ENCODE measurements at regions not wholly inside any gene's neighbourhood (a gene's known extent, or its start where the extent isn't known, plus 50 kb on each side); places are given as distances from the start of the nearest gene placed in this dataset.
"Not testable (repeated sequence)": the region's sequence is repeated elsewhere in the genome, so short reads cannot be mapped to it uniquely, and the experiment has no call there.

GRCh38 chr2:201946746-201947145 lies 86.9 kb upstream of the FZD7 start:
- DNase-seq (ENCODE audit: low spot score): not testable (repeated sequence)

DNA sequence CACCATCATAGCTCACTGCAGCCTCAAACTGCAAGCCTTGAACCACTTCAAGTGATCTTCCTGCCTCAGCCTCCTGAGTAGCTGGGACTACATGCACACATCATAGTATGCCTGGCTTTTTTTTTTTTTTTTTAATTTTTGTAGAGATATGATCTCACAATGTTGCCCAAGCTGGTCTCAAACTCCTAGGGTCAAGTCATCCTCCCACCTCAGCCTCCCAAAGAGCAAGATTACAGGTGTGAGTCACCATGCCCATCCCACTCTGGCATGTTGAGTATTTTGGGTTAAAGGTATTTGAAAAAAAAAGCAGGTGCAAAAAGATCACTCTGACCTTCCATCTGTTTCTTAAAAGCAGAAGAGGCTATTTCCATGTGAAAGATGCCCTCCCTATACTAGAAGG lies 86.4 kb upstream of the FZD7 start:
- no peak for DNase-seq (ENCODE audit: low spot score)

DNA sequence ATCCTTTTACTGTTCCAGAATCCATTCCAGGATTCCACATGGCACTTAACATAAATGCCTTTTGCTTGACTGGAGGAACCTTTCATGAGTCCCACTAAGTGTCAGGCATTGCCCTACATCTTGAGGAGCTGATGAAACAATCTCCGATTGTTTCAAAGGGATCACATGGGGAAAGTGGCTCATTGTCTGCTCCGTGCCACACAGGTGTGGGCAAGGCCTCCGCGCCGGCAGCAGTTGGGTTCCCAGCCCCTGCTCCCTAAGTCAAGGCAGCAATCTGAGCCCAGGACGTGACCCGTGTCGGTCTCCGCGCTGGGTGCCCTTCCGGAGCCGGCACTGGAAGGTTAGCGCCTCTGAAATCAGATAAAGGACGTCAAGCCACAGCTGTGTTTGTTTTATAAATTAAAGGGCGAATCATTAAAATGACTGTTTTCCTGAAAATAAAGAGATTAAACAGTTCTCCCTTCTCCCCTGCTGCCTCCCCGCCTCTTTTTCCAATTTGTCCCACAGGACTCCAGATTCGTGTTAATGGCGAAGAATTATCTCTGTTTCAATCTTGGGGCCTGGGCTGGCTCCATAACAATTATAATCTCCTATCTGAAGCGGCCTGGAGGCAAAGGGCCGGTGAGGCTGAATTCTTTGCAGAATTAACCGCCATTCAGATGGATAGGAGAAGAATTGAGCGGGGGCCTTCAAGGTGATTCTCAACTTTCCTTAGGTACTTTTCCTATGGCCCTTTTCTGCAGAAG lies 84.3 kb upstream of the FZD7 start:
- DNase-seq (ENCODE audit: low spot score): no peak

DNA sequence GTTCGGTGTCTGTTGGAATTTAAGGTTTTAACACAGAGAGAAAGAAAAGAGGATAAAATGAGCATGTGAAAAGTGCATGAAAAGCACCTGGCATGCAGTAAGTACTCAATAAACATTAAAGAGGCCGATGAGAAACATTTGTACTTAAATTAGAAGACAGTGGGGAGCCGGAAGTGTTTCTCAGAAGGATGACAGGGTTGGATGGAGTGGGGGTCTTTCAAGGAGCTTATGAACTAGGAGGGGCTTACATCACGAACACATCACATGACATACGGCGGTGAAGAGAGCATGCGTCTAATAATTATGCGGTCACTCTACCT lies 83.8 kb upstream of the FZD7 start:
- DNase-seq (ENCODE audit: low spot score): no peak

DNA sequence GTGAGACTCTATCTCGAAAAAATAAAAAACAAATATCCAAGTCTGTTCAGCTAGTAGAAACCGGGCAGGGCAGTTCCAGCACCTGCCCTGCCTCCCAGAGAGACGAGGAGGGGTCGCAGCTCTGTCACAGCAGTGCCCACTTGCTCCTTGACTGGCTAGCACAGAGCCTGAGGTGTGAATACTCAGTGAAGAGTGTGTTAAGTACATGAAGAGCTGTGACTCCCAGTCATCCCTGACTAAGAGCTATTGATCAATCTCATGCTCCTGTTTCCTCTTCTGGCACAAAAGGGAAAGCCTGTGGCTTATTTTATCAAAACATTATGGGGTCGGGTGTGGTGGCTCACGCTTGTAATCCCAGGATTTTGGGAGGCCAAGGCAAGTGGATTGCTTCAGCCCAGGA lies 83.0 kb upstream of the FZD7 start:
- no peak for DNase-seq (ENCODE audit: low spot score)

DNA sequence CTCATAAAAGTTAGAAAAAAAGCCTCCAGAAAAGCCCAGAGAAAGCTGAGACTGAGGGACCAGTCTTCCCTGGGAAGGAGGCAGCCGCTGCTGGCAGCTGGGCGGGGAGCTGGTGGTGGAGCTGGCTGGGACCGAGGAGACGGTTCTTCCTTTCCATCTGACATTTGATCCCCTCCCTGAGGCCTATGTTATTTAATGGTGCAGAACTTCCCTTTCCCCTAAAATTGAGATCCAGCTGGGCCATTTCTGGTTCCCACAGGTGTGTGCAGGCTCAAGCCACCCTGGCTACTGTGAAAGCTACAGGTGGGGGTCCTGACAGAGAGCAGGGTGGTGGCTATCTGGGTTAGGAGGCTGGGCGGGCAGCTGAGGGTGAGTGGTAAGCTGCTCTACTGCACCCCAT lies 81.5 kb upstream of the FZD7 start:
- no peak for DNase-seq (ENCODE audit: low spot score)

DNA sequence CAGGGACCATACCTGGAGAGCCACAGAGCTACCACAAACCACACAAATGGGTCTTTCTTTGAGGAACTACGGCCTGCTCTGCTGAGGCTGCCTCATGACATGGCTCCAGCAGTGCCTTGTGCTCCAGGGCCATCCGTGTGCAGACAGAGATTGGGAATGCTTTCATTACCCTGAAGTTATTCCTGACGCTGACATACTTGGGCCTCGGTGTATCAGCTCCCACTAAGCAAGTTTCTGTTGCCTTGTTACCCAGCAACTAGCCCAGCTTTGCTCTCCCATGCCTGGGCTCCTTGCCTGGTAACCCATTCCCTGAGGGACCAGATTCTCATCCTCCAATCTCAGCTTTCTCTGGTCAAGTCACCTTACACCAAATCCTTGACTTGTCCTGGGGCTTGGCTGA lies 80.3 kb upstream of the FZD7 start:
- DNase-seq (ENCODE audit: low spot score): no peak

GRCh38 chr2:201953880-201954279 lies 79.8 kb upstream of the FZD7 start:
- no peak for DNase-seq (ENCODE audit: low spot score)

GRCh38 chr2:201955231-201955630 lies 78.4 kb upstream of the FZD7 start:
- no peak for DNase-seq (ENCODE audit: low spot score)

- peak; percentile 3 for DNase-seq (ENCODE audit: low spot score)
These were observed 77.9 kb upstream of the FZD7 start for GRCh38 chr2:201955702-201956141.

DNA sequence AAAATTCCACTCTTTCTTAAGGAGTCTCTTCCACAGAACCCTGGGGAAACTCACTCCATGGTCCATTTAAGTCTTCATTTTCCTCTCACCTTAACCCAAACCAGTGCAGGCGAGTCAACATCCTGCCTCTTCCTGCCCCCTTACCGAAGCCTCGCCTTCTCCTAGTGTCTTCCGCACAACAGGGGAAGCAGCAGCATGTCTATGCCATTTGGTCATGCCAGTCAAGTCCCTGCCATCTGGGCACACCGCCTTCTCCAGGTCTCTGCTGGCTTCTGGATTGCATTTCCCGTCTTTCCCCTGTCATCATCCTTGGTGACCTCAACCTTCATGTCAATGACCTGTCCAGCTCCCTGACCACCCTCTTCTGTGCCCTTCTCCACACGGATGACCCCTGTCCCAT lies 77.3 kb upstream of the FZD7 start:
- no peak for DNase-seq (ENCODE audit: low spot score)

GRCh38 chr2:201957091-201957490 lies 76.6 kb upstream of the FZD7 start:
- no peak for DNase-seq (ENCODE audit: low spot score)

- no peak for DNase-seq (ENCODE audit: low spot score)
These were observed 74.5 kb upstream of the FZD7 start for GRCh38 chr2:201959198-201959597.

DNA sequence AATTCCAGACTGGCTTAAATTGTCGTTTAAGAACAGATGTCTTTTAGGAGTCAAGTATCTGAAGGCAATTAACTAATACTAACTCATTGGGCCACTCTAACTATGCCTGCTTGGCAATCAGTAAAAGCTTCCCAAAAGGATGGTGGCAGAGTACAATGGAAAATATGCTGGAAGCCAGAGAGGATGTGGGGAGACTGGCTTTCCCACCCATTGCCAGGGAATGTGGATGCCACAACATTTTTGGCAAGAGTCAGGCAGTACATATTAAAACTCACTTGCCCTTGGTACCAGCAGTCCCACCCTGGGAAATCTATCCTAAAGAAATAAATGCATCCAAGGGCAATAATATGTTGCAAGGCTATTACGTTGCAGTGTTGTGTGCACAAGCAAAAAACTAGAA lies 74.0 kb upstream of the FZD7 start:
- DNase-seq (ENCODE audit: low spot score): no peak

- DNase-seq (ENCODE audit: low spot score): no peak
These were observed 73.3 kb upstream of the FZD7 start for GRCh38 chr2:201960305-201960704.

- DNase-seq (ENCODE audit: low spot score): no peak
These were observed 72.3 kb upstream of the FZD7 start for GRCh38 chr2:201961401-201961800.

GRCh38 chr2:201962774-201963562 lies 70.7 kb upstream of the FZD7 start:
- no peak for DNase-seq (ENCODE audit: low spot score)

DNA sequence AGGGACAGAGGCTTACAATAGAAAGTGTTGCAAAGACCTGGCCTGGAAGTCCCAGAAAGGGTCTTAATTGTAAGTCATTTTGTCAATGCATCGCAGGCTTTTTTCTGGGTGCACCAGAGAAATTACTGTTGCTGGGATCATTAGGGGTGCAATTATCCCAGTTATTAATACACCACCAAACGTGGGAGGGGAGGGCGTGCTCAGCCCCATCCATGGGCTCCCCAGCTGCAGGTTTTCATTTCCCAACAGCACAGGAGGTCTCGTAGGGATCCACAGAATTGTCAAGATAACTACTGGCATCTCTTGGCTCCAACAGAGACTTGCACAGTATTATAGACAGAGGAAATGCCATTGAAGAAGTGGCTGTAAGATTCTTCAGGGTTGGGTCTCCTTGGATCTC lies 69.6 kb upstream of the FZD7 start:
- DNase-seq (ENCODE audit: low spot score): no peak

DNA sequence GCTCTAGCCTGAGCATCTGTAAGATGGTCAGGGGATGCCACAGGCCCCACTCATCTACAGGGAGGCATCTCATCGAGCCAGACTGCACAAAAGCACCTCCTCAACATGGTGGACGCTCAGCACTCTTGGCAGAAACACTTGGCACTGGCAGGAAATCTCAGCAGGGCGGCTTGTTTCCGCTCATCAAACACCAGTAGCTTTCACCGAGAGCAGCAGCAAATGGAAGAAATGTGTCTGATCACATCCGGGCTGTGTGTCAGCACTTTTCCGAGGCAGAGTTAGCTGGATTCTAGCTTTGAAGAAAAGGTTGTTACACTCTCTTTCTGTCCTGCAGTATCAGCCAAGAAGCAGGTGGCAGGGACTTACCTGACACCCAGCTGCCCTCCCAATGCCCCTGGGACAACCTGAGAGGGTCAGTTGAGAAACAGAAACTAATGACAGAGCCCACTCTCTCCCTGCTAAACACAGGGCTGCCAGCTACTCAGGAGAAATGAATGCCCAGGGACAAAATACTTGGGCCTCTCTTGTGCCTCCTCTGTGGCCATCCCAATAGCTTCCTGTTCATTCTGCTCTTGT lies 68.9 kb upstream of the FZD7 start:
- no peak for DNase-seq (ENCODE audit: low spot score)

- DNase-seq (ENCODE audit: low spot score): no peak
These were observed 68.1 kb upstream of the FZD7 start for GRCh38 chr2:201965550-201965949.

- DNase-seq (ENCODE audit: low spot score): no peak
These were observed 66.8 kb upstream of the FZD7 start for GRCh38 chr2:201966691-201967438.

DNA sequence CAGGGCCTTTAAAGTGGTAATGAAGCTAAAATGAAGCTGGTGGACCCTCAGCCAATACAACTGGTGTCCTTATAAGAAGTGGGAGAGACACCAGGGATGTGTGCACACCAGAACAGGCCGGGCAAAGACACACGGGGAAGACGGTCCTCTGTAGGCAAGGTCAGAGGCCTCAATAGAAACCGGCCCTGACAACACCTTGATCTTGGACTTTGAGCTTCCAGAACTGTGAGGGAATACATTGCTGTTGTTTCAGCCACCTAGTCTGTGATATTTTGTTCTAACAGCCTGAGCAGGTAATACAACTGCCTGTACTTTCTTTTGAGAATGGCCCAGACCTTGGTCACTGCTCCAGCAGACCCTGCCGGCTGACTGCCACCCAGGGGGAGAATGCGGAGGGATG lies 65.6 kb upstream of the FZD7 start:
- no peak for DNase-seq (ENCODE audit: low spot score)

GRCh38 chr2:201968476-201968875 lies 65.2 kb upstream of the FZD7 start:
- DNase-seq (ENCODE audit: low spot score): no peak
